ENCODE measurements at regions not wholly inside any gene's neighbourhood (a gene's known extent, or its start where the extent isn't known, plus 50 kb on each side); places are given as distances from the start of the nearest gene placed in this dataset.

DNA sequence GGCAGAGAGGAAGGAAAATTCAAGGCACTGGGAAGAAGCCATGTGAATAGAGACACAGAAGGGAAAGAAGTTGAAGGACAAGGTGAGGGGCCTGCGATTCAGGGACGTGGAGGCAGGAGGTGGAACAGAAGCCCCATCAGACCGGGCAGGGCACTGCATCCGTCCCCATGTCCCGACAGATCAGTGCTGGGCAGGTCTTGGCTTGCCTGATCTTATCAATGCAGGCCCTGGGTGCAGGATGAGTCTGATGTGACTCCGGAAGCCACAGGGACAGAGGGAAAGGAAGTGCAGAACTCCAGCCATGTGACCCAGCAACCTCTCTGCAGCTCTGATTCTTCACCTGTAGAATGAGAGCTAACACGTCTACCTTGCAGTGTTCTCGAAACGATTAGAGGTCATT is 136.2 kb upstream of the CTBP2 start:
- TF ChIP-seq, protein P1, sequence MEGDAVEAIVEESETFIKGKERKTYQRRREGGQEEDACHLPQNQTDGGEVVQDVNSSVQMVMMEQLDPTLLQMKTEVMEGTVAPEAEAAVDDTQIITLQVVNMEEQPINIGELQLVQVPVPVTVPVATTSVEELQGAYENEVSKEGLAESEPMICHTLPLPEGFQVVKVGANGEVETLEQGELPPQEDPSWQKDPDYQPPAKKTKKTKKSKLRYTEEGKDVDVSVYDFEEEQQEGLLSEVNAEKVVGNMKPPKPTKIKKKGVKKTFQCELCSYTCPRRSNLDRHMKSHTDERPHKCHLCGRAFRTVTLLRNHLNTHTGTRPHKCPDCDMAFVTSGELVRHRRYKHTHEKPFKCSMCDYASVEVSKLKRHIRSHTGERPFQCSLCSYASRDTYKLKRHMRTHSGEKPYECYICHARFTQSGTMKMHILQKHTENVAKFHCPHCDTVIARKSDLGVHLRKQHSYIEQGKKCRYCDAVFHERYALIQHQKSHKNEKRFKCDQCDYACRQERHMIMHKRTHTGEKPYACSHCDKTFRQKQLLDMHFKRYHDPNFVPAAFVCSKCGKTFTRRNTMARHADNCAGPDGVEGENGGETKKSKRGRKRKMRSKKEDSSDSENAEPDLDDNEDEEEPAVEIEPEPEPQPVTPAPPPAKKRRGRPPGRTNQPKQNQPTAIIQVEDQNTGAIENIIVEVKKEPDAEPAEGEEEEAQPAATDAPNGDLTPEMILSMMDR (IDR thresholded peaks at IDR 0.05), result no peak
- TF ChIP-seq POLR2A (IDR thresholded peaks at IDR 0.05), result no peak

Measured in adrenal gland (tissue), 5 donors.